Adrenal gland (tissue), 9 donors: ENCODE measurements at regions not wholly inside any gene's neighbourhood (a gene's known extent, or its start where the extent isn't known, plus 50 kb on each side); places are given as distances from the start of the nearest gene placed in this dataset.

Experiments
- DNase-seq, 7 donors: peaks; one replicate each; pipeline ENCODE4 v3.0.0-alpha.2; 2019 to 2020
- H3K27ac ChIP-seq, 5 donors: fragments of 200-600 bp; sonication (generic) in 4 of 5; 1 replicate in 3 of 5; 2 replicates in 2 of 5; pipeline versions ENCODE4 v1.5.1 to v1.8.0; 2016 to 2020; ENCODE audit warnings: mild to moderate bottlenecking in 1 of 5
- H3K27me3 ChIP-seq: fragments of 200-600 bp; 2 replicates; pipeline ENCODE4 v1.8.0; 2021
- H3K36me3 ChIP-seq, 2 donors: fragments of 200-600 bp; replicated peaks in 1 of 2; 1 replicate in 1 of 2; 2 replicates in 1 of 2; pipeline versions ENCODE4 v1.5.1 to v1.8.0; 2018 to 2022
- H3K4me1 ChIP-seq, 2 donors: fragments of 200-600 bp; replicated peaks in 1 of 2; 1 replicate in 1 of 2; 2 replicates in 1 of 2; pipeline versions ENCODE4 v1.5.1 to v1.8.0; 2018 to 2021
- H3K4me3 ChIP-seq, 4 donors: fragments of 200-600 bp; sonication (generic) in 3 of 4; one replicate each; pipeline ENCODE4 v1.5.1; 2016 to 2018
- H3K9me3 ChIP-seq, 3 donors: fragments of 200-600 bp; sonication (generic) in 1 of 3; replicated peaks in 1 of 3; 1 replicate in 2 of 3; 2 replicates in 1 of 3; pipeline versions ENCODE4 v1.5.1 to v1.8.0; 2016 to 2021
- CTCF ChIP-seq, 6 experiments: fragments of 450-650 bp in 4 of 6; fragments of 200-600 bp in 2 of 6; sonication (generic) in 1 of 6; IDR thresholded peaks; 1 replicate in 5 of 6; 2 replicates in 1 of 6; pipeline versions ENCODE4 v1.5.1 to v1.8.0; 2016 to 2021; ENCODE audit warnings: antibody characterized with exemption in 6 of 6, mild to moderate bottlenecking in 2 of 6, moderate library complexity in 1 of 6
- POLR2A ChIP-seq, 2 donors: fragments of 450-650 bp; IDR thresholded peaks; one replicate each; pipeline ENCODE4 v1.6.1; 2017; ENCODE audit warnings: antibody characterized with exemption in 2 of 2, mild to moderate bottlenecking in 2 of 2, moderate library complexity in 1 of 2
- WGBS, 4 donors: extraction: QIAGEN DNeasy Blood & Tissue Kit in 2 of 4; methylation state at CpG; one replicate each; pipeline versions ENCODE4 v1.1.5 to v1.1.7; 2013 to 2017; 5-methylcytosine and 5-hydroxymethylcytosine counted together
- intact Hi-C, 2 donors: fragments of 100-400 bp; cut with DNase I; formaldehyde crosslinking; loops; one replicate each; pipeline versions ENCODE4 v1.14.1 to v1.15.0; 2022 to 2023
- donor health status: healthy with polysubstance abuse.
- donor health status: Bipolar disorder and iron deficiency.
- donor health status: DM: yes; HTN: yes; CAD: no.
- donor health status: DM: no; HTN: no; CAD: no.
- donor health status: DM: no; HTN: no; CAD: no.

DNA sequence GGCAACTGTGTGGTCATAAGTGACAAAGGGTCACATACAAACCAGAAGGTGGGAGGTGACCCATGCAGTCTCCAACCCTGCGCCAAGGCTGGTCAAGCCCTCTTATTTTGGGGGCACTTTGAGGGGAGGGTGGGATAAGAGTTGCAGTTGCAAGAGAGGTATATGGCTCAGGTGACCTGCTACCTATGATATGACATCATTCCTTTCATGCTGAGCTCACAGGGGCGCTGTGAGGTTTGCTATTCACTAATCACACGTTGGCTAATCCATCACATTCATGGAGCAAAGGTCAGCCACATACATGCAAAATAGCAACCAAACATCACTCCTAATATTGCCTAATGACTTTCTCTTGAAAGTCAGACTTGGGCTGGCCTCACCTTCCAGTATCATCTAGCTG lies 72.0 kb upstream of the PAXBP1 start:
- TF ChIP-seq POLR2A (IDR thresholded peaks at IDR 0.05), result no peak
- H3K27me3 ChIP-seq, result no peaks in the 10 kb centered on the region
- H3K4me1 ChIP-seq, result peaks cover 0 to 5% of the 10 kb centered on the region in 2 donors
- DNase-seq, result no peak
- intact Hi-C loops, result no loop called here
- no peak overlapping the region for H3K4me3 ChIP-seq
- no peaks in the 10 kb centered on the region for H3K9me3 ChIP-seq
- WGBS, 4 donors, result 75 to 89% (median 79%) methylated on average over 3 of the region's 3 CpGs
- no peak overlapping the region for H3K27ac ChIP-seq
- H3K36me3 ChIP-seq, result no peaks in the 10 kb centered on the region

- peaks cover 0 to 5% of the 10 kb centered on the region in 2 donors for H3K4me1 ChIP-seq
- no peak overlapping the region for H3K4me3 ChIP-seq
- TF ChIP-seq CTCF (IDR thresholded peaks at IDR 0.05) (no peak), POLR2A (IDR thresholded peaks at IDR 0.05) (no peak)
- H3K27me3 ChIP-seq, result no peaks in the 10 kb centered on the region
- H3K27ac ChIP-seq, result no peak overlapping the region
- no peaks in the 10 kb centered on the region for H3K36me3 ChIP-seq
- peak in 4 of 7 donors; percentile 27 to 51 (median 36) for DNase-seq
- 68 to 78% (median 73%) methylated on average over 1 of the region's 1 CpG for WGBS, 4 donors
- intact Hi-C loops, result no loop called here
- no peaks in the 10 kb centered on the region for H3K9me3 ChIP-seq
Measured at GRCh38 chr21:32844076-32844475, 72.5 kb upstream of the PAXBP1 start.

DNA sequence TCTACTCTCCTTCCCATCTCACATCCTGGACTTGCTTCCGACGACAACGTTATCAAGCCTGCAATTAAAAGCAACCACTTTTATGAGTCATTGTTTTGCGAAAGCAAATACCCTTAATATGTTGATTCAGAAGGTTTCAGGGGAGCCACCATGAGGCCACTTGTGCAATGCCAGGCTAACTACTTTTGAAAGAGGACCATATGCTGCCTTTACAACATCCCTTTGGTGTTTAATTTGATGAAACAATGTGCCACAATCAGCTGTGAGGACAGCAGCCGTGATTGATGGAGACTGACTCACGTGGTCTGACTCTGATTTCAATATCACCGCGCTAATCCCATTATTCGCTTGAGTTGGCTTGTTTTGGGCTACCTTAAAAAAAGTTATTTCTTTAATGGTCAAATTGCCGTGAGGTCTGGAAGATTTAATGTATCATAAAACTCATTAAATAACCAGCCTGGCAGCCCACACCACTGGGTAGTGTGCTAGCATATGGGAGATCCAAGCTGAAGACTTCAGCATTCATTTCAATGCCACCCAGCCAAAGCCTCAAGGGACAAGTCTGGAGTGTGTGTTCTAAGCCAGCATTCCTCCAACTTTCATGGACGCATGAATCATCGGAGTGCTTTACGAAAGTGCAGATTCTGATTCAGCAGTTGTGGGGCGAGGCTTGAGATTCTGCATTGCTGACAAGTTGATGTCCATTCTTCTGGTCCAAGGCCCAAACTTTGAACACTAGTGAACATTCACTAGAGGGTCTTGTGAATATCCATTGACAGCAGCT lies 73.3 kb upstream of the PAXBP1 start:
- no peaks in the 10 kb centered on the region for H3K36me3 ChIP-seq
- intact Hi-C loops, result no loop called here
- peaks cover 0 to 5% of the 10 kb centered on the region in 2 donors for H3K4me1 ChIP-seq
- no peaks in the 10 kb centered on the region for H3K27me3 ChIP-seq
- TF ChIP-seq POLR2A (IDR thresholded peaks at IDR 0.05) (no peak), CTCF (IDR thresholded peaks at IDR 0.05) (peak in 1 of 6 experiments; percentile 15)
- H3K9me3 ChIP-seq, result no peaks in the 10 kb centered on the region
- peak; percentile 57 to 69 (median 62) for DNase-seq
- peak overlapping the region in 1 of 5 donors; percentile 39 for H3K27ac ChIP-seq
- H3K4me3 ChIP-seq, result no peak overlapping the region
- 47 to 59% (median 50%) methylated on average over 14 of the region's 14 CpGs for WGBS, 4 donors

- no peak overlapping the region for H3K4me3 ChIP-seq
- intact Hi-C loops, result no loop called here
- H3K27me3 ChIP-seq, result no peaks in the 10 kb centered on the region
- H3K27ac ChIP-seq, result no peak overlapping the region
- H3K9me3 ChIP-seq, result no peaks in the 10 kb centered on the region
- no peaks in the 10 kb centered on the region for H3K4me1 ChIP-seq
- TF ChIP-seq POLR2A (IDR thresholded peaks at IDR 0.05), result no peak
- TF ChIP-seq CTCF (IDR thresholded peaks at IDR 0.05), result no peak
- WGBS, 4 donors, result 67 to 93% (median 89%) methylated on average over 1 to 4 of the region's 4 CpGs
- H3K36me3 ChIP-seq, result no peaks in the 10 kb centered on the region
- no peak for DNase-seq
Measured at GRCh38 chr21:32858628-32859027, 87.1 kb upstream of the PAXBP1 start.

- H3K4me3 ChIP-seq, result no peak overlapping the region
- no peak for TF ChIP-seq POLR2A (IDR thresholded peaks at IDR 0.05)
- no peak for TF ChIP-seq CTCF (IDR thresholded peaks at IDR 0.05)
- H3K4me1 ChIP-seq, result no peaks in the 10 kb centered on the region
- H3K27me3 ChIP-seq, result no peaks in the 10 kb centered on the region
- no peak for DNase-seq
- no peaks in the 10 kb centered on the region for H3K9me3 ChIP-seq
- intact Hi-C loops, result no loop called here
- H3K36me3 ChIP-seq, result no peaks in the 10 kb centered on the region
- no peak overlapping the region for H3K27ac ChIP-seq
Measured at GRCh38 chr21:32860399-32860798, 88.8 kb upstream of the PAXBP1 start.
